GM18517 (cell line): ENCODE measurements at regions not wholly inside any gene's neighbourhood (a gene's known extent, or its start where the extent isn't known, plus 50 kb on each side); places are given as distances from the start of the nearest gene placed in this dataset.
"Not testable (repeated sequence)": the region's sequence is repeated elsewhere in the genome, so short reads cannot be mapped to it uniquely, and the experiment has no call there.

Experiments
- ATAC-seq: cut with Tn5 transposase; IDR thresholded peaks from one replicate; pipeline ENCODE4 v1.9.1; 2021; ENCODE audit warnings: mild to moderate bottlenecking, moderate library complexity; ENCODE audit not compliant: unreplicated experiment

- no peak for ATAC-seq
Measured at GRCh38 chr10:56109454-56109853, 251.6 kb downstream of the ZWINT start.

DNA sequence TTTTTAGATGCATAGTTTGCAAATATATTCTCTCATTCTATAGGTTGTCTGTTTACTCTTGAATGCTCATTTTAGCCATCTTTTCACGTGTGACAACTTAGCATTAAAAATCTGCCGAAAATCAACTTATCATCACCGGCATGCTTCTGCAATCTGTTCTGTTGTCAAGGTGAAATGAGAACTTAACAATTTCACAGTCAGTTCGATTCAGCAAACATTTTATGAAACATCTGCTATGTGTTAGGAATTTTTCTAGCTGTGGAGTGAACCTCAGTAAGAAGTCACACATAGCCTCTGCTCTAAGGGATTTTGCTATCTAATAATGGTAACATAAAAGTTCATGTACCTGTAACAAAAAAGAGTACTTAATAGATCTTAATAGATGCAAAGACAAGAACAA is 256.1 kb downstream of the ZWINT start:
- ATAC-seq = no peak

DNA sequence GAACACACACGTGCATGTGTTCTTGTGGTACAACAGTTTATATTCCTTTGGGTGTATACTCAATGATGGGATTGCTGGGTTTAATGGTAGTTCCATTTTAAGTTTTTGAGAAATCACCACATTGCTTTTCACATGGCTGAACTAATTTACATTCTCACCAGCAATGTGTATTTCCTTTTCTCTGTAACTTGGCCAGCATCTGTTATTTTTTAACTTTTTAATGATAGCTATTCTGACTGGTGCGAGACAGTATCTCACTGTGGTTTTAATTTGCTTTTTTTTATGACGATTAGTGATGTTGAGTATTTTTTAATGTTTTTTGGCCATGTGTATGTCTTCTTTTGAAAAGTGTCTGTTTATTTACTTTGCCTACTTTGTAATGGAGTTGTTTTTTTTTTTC is 256.6 kb downstream of the ZWINT start:
- no peak for ATAC-seq

DNA sequence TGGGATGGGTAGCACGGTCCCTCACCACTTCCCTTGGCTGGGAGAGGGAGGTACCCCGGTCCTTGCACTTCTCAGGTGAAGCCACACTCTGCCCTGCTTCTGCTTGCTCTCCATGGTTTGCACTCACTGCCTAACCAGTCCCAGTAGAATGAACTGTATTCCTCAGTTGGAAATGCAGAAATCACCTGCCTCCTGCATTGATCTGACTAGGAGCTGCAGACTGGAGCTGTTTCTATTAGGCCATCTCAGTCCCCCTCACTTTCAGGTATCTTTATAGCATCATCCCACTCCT is 264.9 kb downstream of the ZWINT start:
- ATAC-seq = no peak

DNA sequence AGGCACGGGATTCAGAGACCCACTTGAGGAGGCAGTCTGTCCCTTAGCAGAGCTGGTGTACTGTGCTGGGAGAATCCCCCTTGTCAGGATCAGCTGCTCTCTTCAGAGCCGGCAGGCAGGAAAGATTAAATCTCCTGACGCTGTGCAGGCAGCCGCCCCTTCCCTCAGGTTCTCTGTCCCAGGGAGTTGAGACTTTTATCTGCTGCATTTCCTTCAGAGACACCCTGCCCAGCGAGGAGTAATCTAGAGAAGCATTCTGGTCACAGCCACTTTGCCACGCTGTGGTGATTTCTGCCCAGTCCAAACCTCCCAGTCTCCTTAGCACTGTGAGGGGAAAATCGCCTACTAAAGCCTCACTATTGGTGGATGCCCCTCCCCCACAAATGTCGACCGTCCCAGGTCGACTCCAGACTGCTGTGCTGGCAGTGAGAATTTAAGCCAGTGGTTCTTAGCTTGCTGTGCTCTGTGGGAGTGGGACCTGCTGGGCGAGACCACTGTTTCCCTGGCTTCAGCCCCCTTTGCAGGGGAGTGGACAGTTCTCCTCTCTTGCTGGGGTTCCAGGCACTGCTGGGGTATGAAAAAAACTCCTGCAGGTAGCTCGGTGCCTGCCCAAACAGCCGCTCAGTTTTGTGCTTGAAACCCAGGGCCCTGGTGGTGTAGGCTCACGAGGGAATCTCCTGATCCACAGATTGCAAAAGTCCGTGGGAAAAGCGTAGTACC is 265.4 kb downstream of the ZWINT start:
- no peak for ATAC-seq

DNA sequence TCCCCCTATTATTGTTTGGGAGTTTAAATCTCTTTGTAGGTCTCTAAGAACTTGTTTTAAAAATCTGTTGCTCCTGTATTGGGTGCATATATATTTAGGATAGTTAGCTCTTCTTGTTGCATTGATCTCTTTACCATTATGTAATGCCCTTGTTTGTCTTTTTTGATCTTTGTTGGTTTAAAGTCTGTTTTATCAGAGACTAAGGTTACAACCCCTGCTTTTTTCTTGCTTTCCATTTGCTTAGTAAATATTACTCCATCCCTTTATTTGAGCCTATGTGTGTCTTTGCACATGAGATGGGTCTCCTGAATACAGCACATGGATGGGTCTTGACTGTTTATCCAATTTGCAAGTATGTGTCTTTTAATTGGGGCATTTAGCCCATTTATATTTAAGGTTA is 267.4 kb downstream of the ZWINT start:
- not testable (repeated sequence) for ATAC-seq

DNA sequence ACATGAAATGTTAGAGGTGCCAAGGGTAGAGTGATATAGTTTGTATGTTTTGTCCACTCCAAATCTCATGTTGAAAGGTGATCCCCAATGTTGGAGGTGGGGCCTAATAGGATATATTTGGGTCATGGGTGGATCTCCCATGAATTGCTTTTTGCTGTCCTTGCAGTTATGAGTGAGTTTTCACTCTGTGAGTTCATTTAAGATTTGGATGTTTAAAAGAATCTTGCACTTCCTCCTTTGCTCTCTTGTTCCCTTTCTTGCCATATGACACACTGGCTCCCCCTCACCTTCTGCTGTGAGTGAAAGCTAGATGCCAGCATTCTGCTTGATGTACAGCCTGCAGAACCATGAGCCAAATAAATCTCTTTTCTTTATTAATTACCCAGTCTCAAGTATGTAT is 269.2 kb downstream of the ZWINT start:
- ATAC-seq = no peak

GRCh38 chr10:56090914-56091540 is 270.0 kb downstream of the ZWINT start:
- ATAC-seq = no peak

DNA sequence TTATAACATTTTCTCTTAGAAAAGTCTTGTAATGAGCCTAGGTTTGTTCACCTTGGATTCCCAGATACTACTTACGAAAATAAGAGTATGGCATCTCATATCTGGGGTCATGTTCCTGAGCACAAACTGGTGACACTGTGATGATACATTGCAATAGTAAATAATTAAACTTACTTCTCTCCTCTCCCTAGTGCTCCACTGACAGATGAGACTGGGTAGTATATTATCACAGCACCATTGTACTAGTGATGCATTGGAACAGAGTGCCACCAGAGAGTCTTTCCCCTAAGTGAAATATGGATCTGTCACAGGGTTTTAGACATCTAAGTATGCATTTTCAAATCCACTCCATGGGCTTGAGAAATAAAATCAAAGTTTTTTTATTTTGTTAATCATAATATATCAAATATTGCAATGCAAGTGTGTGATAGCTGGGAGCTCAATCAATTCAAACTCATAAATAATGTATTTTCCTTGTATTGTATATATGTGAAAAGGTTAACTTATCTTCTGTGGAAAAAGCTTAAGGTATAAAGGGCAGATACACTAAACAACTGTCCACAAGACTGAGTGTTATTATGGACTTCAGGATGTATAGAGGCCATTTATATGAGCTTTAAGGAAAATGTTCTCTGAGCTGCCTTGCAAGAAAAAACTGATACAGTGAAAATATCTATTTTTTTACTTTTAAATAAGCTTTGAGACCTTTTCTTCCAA is 275.5 kb downstream of the ZWINT start:
- ATAC-seq = no peak

DNA sequence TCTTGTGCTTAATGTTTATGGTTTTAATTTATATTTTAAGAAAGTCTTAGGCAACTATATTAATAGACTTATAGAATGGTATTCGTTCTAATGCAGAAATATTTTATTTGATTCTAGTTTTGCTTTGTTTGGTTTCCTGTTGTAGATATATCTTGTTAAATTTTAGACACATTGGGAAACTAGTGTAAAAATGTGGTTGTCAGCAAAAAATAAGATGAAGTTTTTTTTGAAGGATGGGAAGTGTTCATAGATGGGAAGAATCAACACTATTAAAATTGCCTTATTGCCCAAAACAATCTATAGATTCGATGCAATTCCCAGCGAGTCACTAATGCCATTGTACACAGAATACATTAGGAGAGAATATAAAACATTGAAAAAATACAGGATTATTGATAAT is 278.9 kb downstream of the ZWINT start:
- ATAC-seq = no peak

- no peak for ATAC-seq
Measured at GRCh38 chr10:56068473-56069263, 292.4 kb downstream of the ZWINT start.

GRCh38 chr10:56068040-56068439 is 293.0 kb downstream of the ZWINT start:
- ATAC-seq = no peak

DNA sequence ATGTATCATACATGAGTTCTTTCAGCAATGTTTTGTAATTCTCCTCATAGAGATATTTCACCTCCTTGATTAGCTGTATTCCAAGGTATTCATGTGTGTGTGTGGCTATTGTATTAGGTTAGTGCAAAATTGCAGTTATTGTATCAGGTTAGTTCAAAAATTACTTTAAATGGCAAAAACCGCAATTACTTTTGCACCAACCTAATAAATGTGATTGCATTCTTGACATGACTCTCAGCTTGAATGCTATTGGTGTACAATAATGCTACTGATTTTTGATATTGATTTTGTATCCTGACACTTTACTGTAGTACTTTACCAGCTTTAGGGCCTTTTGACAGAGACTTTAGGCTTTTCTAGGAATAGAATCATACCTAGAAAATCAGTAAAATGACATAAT is 297.4 kb downstream of the ZWINT start:
- no peak for ATAC-seq

GRCh38 chr10:56057860-56058259 is 303.2 kb downstream of the ZWINT start:
- no peak for ATAC-seq

DNA sequence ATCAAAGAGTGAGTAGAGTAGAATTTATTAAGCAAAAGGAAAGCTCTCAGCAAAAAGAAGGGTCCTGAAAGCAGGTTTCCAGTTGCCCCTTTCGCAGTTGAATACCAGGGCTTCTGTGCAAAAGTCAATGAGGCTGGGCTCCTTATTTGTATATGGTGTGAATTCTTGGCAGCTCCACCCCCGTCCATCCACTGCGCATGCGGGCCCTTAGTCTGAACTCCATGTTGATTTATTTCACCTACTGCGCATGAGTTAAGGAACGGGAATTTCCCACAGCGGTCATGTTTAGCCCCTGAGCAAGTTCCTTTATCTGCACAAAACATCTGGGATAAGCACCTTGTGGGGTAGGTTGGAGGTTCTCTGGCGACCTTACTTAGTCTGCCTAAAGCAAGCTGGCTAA is 325.6 kb downstream of the ZWINT start:
- no peak for ATAC-seq

- ATAC-seq = no peak
Measured at GRCh38 chr10:56028298-56029132, 332.5 kb downstream of the ZWINT start.

DNA sequence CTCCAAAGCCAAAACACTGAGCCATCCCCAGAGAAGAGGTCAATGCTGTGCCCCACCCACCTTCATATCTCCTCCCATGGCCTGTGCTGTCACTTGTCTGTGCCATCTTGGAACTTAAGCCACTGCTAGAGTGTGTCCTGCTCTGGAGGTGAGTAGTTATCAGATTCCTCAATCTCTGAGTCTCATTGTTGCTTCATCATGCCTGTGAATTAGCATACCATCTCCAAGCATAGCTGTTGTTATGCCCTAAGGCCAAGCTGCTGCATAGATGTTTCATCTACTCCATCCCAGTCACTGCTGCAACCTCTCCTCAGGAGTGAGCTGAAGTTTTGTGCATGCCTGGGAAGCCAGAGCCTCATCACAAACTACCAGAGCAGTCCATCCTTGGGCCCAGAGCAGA is 349.0 kb downstream of the ZWINT start:
- no peak for ATAC-seq

DNA sequence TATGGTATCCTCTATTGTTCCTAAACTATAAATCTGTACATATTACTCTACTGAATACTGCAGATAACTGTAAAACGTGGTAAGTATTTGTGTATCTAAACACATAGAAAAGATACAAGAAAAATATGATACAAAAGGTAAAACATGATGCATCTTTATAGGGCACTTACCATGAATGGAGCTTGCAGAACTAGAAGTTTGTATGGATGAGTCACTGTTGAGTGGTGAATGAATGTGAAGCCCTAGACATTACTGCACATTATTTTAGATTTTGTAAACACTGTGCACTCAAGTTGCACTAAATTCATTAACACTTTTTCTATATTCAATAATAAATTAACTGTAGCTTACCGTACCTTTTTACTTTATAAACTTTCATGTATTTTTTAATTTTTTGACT is 357.5 kb downstream of the ZWINT start:
- ATAC-seq = no peak

DNA sequence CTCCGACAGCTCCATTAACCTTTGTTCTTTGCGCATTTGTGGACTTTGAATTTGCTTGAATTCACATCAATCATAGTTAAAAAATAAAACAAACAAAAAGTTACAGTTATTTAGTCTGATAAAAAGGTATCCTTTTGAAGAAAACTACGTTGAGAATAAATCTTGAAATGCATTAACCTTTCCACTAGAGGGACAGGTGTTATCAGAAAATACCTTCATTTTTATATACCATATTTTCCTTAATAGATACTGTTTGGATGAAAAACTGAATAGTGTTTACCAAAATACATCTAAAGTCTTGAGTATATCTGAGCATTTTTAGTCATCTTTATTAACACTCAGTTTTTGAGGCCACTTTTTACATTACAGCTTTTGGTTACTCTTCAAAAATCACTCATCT is 371.9 kb downstream of the ZWINT start:
- ATAC-seq = no peak

DNA sequence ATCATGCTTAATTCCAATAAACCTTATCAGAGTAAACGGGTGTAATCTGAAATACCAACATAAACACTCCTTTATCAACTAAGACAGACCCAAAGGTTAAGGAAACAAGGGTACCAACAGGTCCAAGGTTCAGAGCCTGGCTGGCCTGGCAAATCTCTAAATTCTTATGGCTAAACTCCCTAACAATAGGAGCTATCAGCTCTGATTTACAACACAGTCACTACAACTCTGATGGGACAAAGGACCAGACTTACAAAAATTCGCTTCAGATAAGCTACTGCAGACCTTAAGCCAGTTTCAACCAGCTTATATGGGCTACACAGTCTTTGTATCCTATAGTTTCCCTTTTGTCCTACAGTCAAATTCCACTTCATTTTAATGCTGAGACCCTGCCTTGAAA is 381.9 kb downstream of the ZWINT start:
- no peak for ATAC-seq

DNA sequence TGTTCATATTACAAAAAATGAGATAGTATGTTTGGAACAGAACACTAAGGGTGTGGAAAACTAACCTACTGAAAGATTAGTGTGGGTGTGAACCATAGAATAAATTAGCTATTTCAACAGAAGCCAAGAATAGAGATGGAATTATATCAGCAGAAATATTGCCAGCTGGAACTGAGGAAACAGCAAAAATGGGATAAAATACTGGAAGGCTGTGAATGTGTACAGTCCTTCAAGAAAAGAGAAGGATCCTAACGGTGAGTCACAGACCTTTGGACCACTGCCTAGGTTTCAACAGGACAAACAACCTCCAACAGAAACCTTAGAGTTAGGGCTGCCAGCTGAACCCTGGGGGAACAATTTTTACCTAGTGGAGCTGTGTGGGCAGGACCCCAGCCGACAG is 395.0 kb downstream of the ZWINT start:
- no peak for ATAC-seq
